ENCODE measurements at regions not wholly inside any gene's neighbourhood (a gene's known extent, or its start where the extent isn't known, plus 50 kb on each side); places are given as distances from the start of the nearest gene placed in this dataset.

DNA sequence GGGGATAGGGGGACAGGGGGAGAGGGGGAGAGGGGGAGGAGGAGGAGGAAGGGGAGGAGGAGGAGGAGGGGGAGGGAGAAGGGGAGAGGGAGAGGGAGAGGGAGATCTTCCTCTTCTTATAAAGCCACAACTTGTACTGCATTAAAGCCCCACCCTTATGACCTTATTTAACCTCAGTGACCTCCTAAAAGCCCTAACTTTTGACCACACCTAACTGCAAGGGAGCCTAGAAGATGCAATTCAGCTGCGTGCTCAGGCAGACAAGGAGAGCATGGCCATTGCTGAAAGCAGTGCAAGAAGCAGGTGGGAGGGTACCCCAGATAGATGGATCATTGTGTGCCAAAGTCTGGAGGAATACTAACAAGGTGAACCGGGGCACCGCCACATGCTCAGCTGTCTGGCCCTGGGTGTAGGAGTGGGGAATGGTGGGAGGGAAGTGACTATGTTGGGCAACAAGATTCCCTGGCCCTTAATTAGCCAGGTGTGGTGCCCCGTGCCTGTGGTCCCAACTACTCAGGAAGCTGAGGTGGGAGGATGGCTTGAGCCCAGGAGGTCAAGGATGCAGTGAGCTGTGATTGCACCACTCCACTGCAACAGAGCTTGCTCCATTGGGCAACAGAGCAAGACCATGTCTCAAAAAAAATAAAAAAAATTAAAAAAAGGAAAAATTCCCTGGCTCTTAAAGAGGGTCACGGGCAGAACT is 125.4 kb upstream of the BOD1 start:
- in situ Hi-C loops (cut with HindIII; ENCODE audit: low pct_unique_long_range_greater_than_20kb, low sequenced_read_pairs) (no loop called here), intact Hi-C loops (cut with micrococcal nuclease; ENCODE audit: unreplicated experiment) (no loop called here)
- Histone ChIP-seq H3K9me3 (ENCODE audit: control insufficient read depth, insufficient read depth, low read depth, low read length) (no peaks in the 10 kb centered on the region), H3K36me3 (ENCODE audit: control insufficient read depth, insufficient read depth, low read length) (no peaks in the 10 kb centered on the region), H3K4me1 (ENCODE audit: control insufficient read depth, insufficient read depth, low read length) (no peaks in the 10 kb centered on the region), H3K27ac (ENCODE audit: low read length) (no peak overlapping the region), H3K4me3 (ENCODE audit: low read depth in 2 of 2, low read length in 2 of 2) (no peak overlapping the region), H3K27me3 (ENCODE audit: control insufficient read depth, insufficient read depth, low read length) (no peaks in the 10 kb centered on the region)
- BruUV-seq (replicated peaks): no TSS peak
- ATAC-seq (no peak), DNase-seq (ENCODE audit: low read depth, low spot score) (no peak)
- ChIA-PET CTCF (interaction anchor here (0.6 kb wide), 1 partner anchor 50 kb away, joined by 6 read pairs; no protein-coding TSS in a partner anchor), POLR2A (no interaction called here)
- TF ChIP-seq REST (IDR thresholded peaks at IDR 0.05; ENCODE audit: insufficient read depth in 1 of 2, low read depth in 2 of 2, low read length in 1 of 2) (no peak), POLR2AphosphoS5 (IDR thresholded peaks at IDR 0.05; ENCODE audit: low read depth, low read length) (no peak), TCF7L2 (IDR thresholded peaks at IDR 0.05; ENCODE audit: low read depth, low read length) (no peak), SIN3A (IDR thresholded peaks at IDR 0.05; ENCODE audit: borderline replicate concordance, insufficient read depth, low read depth, low read length) (no peak)
- TF ChIP-seq, protein P1, sequence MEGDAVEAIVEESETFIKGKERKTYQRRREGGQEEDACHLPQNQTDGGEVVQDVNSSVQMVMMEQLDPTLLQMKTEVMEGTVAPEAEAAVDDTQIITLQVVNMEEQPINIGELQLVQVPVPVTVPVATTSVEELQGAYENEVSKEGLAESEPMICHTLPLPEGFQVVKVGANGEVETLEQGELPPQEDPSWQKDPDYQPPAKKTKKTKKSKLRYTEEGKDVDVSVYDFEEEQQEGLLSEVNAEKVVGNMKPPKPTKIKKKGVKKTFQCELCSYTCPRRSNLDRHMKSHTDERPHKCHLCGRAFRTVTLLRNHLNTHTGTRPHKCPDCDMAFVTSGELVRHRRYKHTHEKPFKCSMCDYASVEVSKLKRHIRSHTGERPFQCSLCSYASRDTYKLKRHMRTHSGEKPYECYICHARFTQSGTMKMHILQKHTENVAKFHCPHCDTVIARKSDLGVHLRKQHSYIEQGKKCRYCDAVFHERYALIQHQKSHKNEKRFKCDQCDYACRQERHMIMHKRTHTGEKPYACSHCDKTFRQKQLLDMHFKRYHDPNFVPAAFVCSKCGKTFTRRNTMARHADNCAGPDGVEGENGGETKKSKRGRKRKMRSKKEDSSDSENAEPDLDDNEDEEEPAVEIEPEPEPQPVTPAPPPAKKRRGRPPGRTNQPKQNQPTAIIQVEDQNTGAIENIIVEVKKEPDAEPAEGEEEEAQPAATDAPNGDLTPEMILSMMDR (IDR thresholded peaks at IDR 0.05): no peak

- intact Hi-C loops (cut with micrococcal nuclease; ENCODE audit: unreplicated experiment) (no loop called here), in situ Hi-C loops (cut with HindIII; ENCODE audit: low pct_unique_long_range_greater_than_20kb, low sequenced_read_pairs) (no loop called here)
- ATAC-seq (no peak), DNase-seq (ENCODE audit: low read depth, low spot score) (no peak)
- TF ChIP-seq SIN3A (IDR thresholded peaks at IDR 0.05; ENCODE audit: borderline replicate concordance, insufficient read depth, low read depth, low read length) (no peak), POLR2AphosphoS5 (IDR thresholded peaks at IDR 0.05; ENCODE audit: low read depth, low read length) (no peak), REST (IDR thresholded peaks at IDR 0.05; ENCODE audit: insufficient read depth in 1 of 2, low read depth in 2 of 2, low read length in 1 of 2) (no peak), TCF7L2 (IDR thresholded peaks at IDR 0.05; ENCODE audit: low read depth, low read length) (no peak)
- TF ChIP-seq, protein P1 (IDR thresholded peaks at IDR 0.05): no peak
- Histone ChIP-seq H3K27me3 (ENCODE audit: control insufficient read depth, insufficient read depth, low read length) (no peaks in the 10 kb centered on the region), H3K4me3 (ENCODE audit: low read depth in 2 of 2, low read length in 2 of 2) (no peak overlapping the region), H3K4me1 (ENCODE audit: control insufficient read depth, insufficient read depth, low read length) (no peaks in the 10 kb centered on the region), H3K27ac (ENCODE audit: low read length) (no peak overlapping the region), H3K36me3 (ENCODE audit: control insufficient read depth, insufficient read depth, low read length) (no peaks in the 10 kb centered on the region), H3K9me3 (ENCODE audit: control insufficient read depth, insufficient read depth, low read depth, low read length) (no peaks in the 10 kb centered on the region)
- BruUV-seq (replicated peaks): no TSS peak
- CTCF ChIA-PET: no interaction called here
- POLR2A ChIA-PET: no interaction called here
Measured at GRCh38 chr5:173742432-173742816, 126.0 kb upstream of the BOD1 start.
